Panc1 (cell line): ENCODE measurements at regions not wholly inside any gene's neighbourhood (a gene's known extent, or its start where the extent isn't known, plus 50 kb on each side); places are given as distances from the start of the nearest gene placed in this dataset.

Experiments used
- ATAC-seq: fragments of 200-7000 bp; cut with Tn5 transposase; 2 replicates; pipeline ENCODE4 v1.9.1; 2020; ENCODE audit warnings: mild to moderate bottlenecking, moderate library complexity
- BruUV-seq: library from RNA; stranded (reverse); fragments of 400-500 nt; replicated peaks from 2 replicates; lab custom pipeline; 2021; lab: Mats Ljungman, UMichigan
- CTCF ChIA-PET: fragments of 300-600 bp; sonication (Branson Sonifier 250); formaldehyde crosslinking; loops from one replicate; lab custom pipeline; 2022; ENCODE audit warnings: antibody characterized with exemption; lab: Charles Lee
- POLR2A ChIA-PET: fragments of 300-600 bp; sonication (Branson Sonifier 250); formaldehyde crosslinking; loops from one replicate; lab custom pipeline; 2022; ENCODE audit warnings: antibody characterized with exemption; lab: Charles Lee
- DNase-seq: peaks from one replicate; pipeline ENCODE4 v3.0.0-alpha.2; 2010; ENCODE audit warnings: low read depth, low spot score
- H3K27ac ChIP-seq: 2 replicates; pipeline ENCODE4 v1.5.1; 2011; ENCODE audit warnings: mild to moderate bottlenecking, low read length, inconsistent platforms
- H3K27me3 ChIP-seq: fragments of 200-500 bp; sonication (Bioruptor generic); 2 replicates; pipeline ENCODE4 v1.6.0; 2014; ENCODE audit warnings: low read length, inconsistent platforms; ENCODE audit not compliant: control insufficient read depth, insufficient read depth
- H3K36me3 ChIP-seq: fragments of 200-500 bp; sonication (Bioruptor generic); 2 replicates; pipeline ENCODE4 v1.5.1; 2014; ENCODE audit warnings: inconsistent platforms, mild to moderate bottlenecking, low read length, moderate library complexity; ENCODE audit not compliant: control insufficient read depth, insufficient read depth
- H3K4me1 ChIP-seq: 2 replicates; pipeline ENCODE4 v1.5.1; 2011; ENCODE audit warnings: inconsistent platforms, mild to moderate bottlenecking, low read length, moderate library complexity; ENCODE audit not compliant: control insufficient read depth, insufficient read depth
- H3K4me3 ChIP-seq, 2 experiments: 2 replicates each; pipeline ENCODE4 v1.5.1; 2011 to 2012; ENCODE audit warnings: low read depth in 2 of 2, low read length in 2 of 2, mild to moderate bottlenecking in 2 of 2, inconsistent platforms in 1 of 2, moderate library complexity in 1 of 2
- H3K9me3 ChIP-seq: fragments of 200-500 bp; sonication (Bioruptor generic); 2 replicates; pipeline ENCODE4 v1.5.1; 2014; ENCODE audit warnings: low read depth, mild to moderate bottlenecking, inconsistent platforms, low read length, moderate library complexity; ENCODE audit not compliant: control insufficient read depth, insufficient read depth
- POLR2AphosphoS5 ChIP-seq: IDR thresholded peaks from 2 replicates; pipeline ENCODE4 v1.6.1; 2012; ENCODE audit warnings: mild to moderate bottlenecking, low read depth, low read length, moderate library complexity
- SIN3A ChIP-seq: IDR thresholded peaks from 2 replicates; pipeline ENCODE4 v1.6.1; 2012; ENCODE audit warnings: low read depth, mild to moderate bottlenecking, low read length, moderate library complexity, borderline replicate concordance; ENCODE audit not compliant: insufficient read depth
- TCF7L2 ChIP-seq: IDR thresholded peaks from 2 replicates; pipeline ENCODE4 v1.6.1; 2011; ENCODE audit warnings: mild to moderate bottlenecking, low read depth, low read length, inconsistent platforms
- in situ Hi-C: cut with HindIII; loops from 2 replicates; pipeline ENCODE4 v1.10.0; 2016; ENCODE audit warnings: low sequenced_read_pairs, low pct_unique_long_range_greater_than_20kb
- intact Hi-C: fragments of 100-400 bp; cut with micrococcal nuclease; formaldehyde crosslinking; loops from one replicate; pipeline ENCODE4 v1.10.0; 2022; ENCODE audit not compliant: unreplicated experiment
- TF ChIP-seq, protein P1 (sequence below), 2 experiments: IDR thresholded peaks; 2 replicates each; pipeline ENCODE4 v1.6.1; 2011 to 2012; ENCODE audit warnings: low read depth in 2 of 2, control low read depth in 1 of 2, low read length in 1 of 2, mild to moderate bottlenecking in 1 of 2, moderate library complexity in 1 of 2; ENCODE audit not compliant: insufficient read depth in 1 of 2
- TF ChIP-seq, protein P2 (sequence below): fragments of 450-650 bp; IDR thresholded peaks from 2 replicates; pipeline ENCODE4 v1.5.1; 2017; ENCODE audit warnings: mild to moderate bottlenecking

DNA sequence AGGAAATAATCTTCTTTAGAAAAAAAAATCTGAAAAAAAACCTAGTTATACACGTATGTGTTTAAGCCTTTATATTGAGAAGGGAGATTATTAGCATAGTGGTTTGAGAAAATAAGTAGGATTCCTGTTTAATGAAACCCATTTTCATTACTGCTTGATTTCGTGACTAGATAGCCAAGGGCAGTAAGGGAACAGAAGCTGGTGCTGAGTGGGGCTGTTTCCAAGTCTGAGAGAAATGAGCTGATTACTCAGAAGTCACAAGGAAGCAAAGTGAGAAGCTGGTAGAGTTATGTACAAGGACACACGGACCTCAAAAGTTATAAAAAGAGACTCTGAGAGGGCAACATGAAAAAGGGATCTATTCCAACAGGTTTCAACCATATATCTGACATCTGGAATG lies 256.5 kb downstream of the TTLL7 start:
- in situ Hi-C loops: no loop called here
- CTCF ChIA-PET: no interaction called here

DNA sequence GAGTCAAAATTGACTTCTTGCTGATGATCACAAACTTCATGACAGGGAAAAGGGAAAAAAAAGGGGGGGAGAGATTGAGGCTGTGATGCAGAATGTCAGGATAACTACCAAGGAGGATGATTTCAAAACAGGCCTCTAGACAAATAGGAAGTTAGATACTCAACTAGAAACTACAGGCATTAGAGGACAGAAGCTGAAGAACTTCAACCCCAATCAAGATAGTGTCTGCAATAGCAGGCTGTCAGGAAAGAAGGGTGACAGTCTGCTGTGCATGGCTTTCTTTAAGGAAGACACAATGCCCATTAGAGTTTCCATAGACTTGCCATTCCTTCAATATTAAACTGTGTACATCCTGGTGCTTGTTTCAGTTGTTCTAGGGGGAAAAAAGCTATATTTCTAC lies 257.2 kb downstream of the TTLL7 start:
- Histone ChIP-seq H3K36me3 (no peaks in the 10 kb centered on the region), H3K4me1 (no peaks in the 10 kb centered on the region), H3K4me3 (no peak overlapping the region), H3K27ac (no peak overlapping the region), H3K9me3 (no peaks in the 10 kb centered on the region), H3K27me3 (peaks cover 8% of the 10 kb centered on the region; the same call in 1 of the 2 replicates)
- intact Hi-C loops: no loop called here
- POLR2A ChIA-PET: interaction anchor here (0.6 kb wide), 1 partner anchor 22 kb away, joined by 3 read pairs; no protein-coding TSS in a partner anchor
- in situ Hi-C loops: no loop called here
- TF ChIP-seq TCF7L2 (no peak), POLR2AphosphoS5 (no peak), SIN3A (no peak)
- TF ChIP-seq, protein P1, sequence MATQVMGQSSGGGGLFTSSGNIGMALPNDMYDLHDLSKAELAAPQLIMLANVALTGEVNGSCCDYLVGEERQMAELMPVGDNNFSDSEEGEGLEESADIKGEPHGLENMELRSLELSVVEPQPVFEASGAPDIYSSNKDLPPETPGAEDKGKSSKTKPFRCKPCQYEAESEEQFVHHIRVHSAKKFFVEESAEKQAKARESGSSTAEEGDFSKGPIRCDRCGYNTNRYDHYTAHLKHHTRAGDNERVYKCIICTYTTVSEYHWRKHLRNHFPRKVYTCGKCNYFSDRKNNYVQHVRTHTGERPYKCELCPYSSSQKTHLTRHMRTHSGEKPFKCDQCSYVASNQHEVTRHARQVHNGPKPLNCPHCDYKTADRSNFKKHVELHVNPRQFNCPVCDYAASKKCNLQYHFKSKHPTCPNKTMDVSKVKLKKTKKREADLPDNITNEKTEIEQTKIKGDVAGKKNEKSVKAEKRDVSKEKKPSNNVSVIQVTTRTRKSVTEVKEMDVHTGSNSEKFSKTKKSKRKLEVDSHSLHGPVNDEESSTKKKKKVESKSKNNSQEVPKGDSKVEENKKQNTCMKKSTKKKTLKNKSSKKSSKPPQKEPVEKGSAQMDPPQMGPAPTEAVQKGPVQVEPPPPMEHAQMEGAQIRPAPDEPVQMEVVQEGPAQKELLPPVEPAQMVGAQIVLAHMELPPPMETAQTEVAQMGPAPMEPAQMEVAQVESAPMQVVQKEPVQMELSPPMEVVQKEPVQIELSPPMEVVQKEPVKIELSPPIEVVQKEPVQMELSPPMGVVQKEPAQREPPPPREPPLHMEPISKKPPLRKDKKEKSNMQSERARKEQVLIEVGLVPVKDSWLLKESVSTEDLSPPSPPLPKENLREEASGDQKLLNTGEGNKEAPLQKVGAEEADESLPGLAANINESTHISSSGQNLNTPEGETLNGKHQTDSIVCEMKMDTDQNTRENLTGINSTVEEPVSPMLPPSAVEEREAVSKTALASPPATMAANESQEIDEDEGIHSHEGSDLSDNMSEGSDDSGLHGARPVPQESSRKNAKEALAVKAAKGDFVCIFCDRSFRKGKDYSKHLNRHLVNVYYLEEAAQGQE (IDR thresholded peaks at IDR 0.05; ENCODE audit: insufficient read depth in 1 of 2, low read depth in 2 of 2, low read length in 1 of 2): no peak
- TF ChIP-seq, protein P2, sequence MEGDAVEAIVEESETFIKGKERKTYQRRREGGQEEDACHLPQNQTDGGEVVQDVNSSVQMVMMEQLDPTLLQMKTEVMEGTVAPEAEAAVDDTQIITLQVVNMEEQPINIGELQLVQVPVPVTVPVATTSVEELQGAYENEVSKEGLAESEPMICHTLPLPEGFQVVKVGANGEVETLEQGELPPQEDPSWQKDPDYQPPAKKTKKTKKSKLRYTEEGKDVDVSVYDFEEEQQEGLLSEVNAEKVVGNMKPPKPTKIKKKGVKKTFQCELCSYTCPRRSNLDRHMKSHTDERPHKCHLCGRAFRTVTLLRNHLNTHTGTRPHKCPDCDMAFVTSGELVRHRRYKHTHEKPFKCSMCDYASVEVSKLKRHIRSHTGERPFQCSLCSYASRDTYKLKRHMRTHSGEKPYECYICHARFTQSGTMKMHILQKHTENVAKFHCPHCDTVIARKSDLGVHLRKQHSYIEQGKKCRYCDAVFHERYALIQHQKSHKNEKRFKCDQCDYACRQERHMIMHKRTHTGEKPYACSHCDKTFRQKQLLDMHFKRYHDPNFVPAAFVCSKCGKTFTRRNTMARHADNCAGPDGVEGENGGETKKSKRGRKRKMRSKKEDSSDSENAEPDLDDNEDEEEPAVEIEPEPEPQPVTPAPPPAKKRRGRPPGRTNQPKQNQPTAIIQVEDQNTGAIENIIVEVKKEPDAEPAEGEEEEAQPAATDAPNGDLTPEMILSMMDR: no peak
- DNase-seq (no peak), ATAC-seq (no peak)
- BruUV-seq: no TSS peak
- CTCF ChIA-PET: interaction anchor here (0.6 kb wide), 1 partner anchor 39 kb away, joined by 3 read pairs; no protein-coding TSS in a partner anchor

More for the DNA sequence above, 256.5 kb downstream of the TTLL7 start:
- no peak overlapping the region for H3K4me3 ChIP-seq
- intact Hi-C loops: no loop called here
- POLR2A ChIA-PET: no interaction called here
- no TSS peak for BruUV-seq
- no peak for ATAC-seq
- TF ChIP-seq POLR2AphosphoS5: no peak
- TF ChIP-seq, protein P1 (IDR thresholded peaks at IDR 0.05; ENCODE audit: insufficient read depth in 1 of 2, low read depth in 2 of 2, low read length in 1 of 2): no peak
- no peak for TF ChIP-seq TCF7L2
- no peak for TF ChIP-seq SIN3A
- TF ChIP-seq, protein P2: no peak
- no peak overlapping the region for H3K27ac ChIP-seq
- H3K9me3 ChIP-seq: no peaks in the 10 kb centered on the region
- peaks cover 8% of the 10 kb centered on the region; the same call in 1 of the 2 replicates for H3K27me3 ChIP-seq
- H3K4me1 ChIP-seq: no peaks in the 10 kb centered on the region
- no peaks in the 10 kb centered on the region for H3K36me3 ChIP-seq
- no peak for DNase-seq
